Activated CD4-positive, alpha-beta memory T cell treated with anti-CD3 and anti-CD28 coated beads for 36 hours (primary cell): ENCODE measurements at regions not wholly inside any gene's neighbourhood (a gene's known extent, or its start where the extent isn't known, plus 50 kb on each side); places are given as distances from the start of the nearest gene placed in this dataset.

ENCODE experiments used
- CTCF ChIA-PET: fragments of 350-600 bp; sonication (Branson Sonifier 250); formaldehyde crosslinking; loops from one replicate; lab custom pipeline; 2021; ENCODE audit warnings: antibody characterized with exemption, inconsistent platforms; lab: Charles Lee
- POLR2A ChIA-PET: fragments of 350-600 bp; sonication (Branson Sonifier 250); formaldehyde crosslinking; loops from one replicate; lab custom pipeline; 2021; ENCODE audit warnings: antibody characterized with exemption; lab: Charles Lee
- DNase-seq: peaks from one replicate; pipeline ENCODE4 v3.0.0-alpha.2; 2020
- H3K27ac Mint-ChIP-seq: one replicate; pipeline ENCODE4 v1.8.0; 2021; ENCODE audit warnings: mixed read lengths
- H3K27me3 Mint-ChIP-seq: one replicate; pipeline ENCODE4 v1.8.0; 2021; ENCODE audit warnings: mixed read lengths
- H3K36me3 Mint-ChIP-seq: one replicate; pipeline ENCODE4 v1.8.0; 2021; ENCODE audit warnings: mixed read lengths
- H3K4me1 Mint-ChIP-seq: one replicate; pipeline ENCODE4 v1.8.0; 2021; ENCODE audit warnings: low read depth, mixed read lengths
- H3K4me3 Mint-ChIP-seq: one replicate; pipeline ENCODE4 v1.8.0; 2021; ENCODE audit warnings: mild to moderate bottlenecking, mixed read lengths
- H3K9me3 Mint-ChIP-seq: one replicate; pipeline ENCODE4 v1.8.0; 2021; ENCODE audit warnings: mixed read lengths
- intact Hi-C: fragments of 100-400 bp; cut with micrococcal nuclease; formaldehyde crosslinking; loops from one replicate; pipeline ENCODE4 v1.15.1; 2023

DNA sequence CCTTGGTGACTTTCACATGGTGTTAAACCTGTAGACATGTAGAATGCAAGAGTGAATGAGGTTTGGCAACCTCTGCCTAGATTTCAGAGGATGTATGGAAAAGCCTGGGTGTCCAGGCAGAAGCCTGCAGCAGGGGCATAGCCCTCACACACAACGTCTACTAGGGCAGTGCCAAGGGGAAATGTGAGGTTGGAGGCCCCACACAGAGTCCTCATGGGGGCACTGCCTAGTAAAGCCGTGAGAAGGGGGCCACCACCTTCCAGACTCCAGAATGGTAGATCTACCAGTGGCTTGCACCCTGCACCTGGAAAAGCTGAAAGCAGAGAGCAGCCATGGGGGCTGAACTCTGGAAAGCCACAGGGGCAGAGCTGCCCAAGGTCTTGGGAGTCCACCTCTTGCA lies 241.2 kb downstream of the KLF13 start:
- ChIA-PET POLR2A (no interaction called here), CTCF (no interaction called here)
- H3K9me3 Mint-ChIP-seq, result peaks cover 12% of the 10 kb centered on the region
- H3K27ac Mint-ChIP-seq, result no peak overlapping the region
- no peak overlapping the region for H3K4me3 Mint-ChIP-seq
- no peak for DNase-seq
- H3K27me3 Mint-ChIP-seq, result no peaks in the 10 kb centered on the region
- H3K4me1 Mint-ChIP-seq, result no peaks in the 10 kb centered on the region
- intact Hi-C loops, result no loop called here
- no peaks in the 10 kb centered on the region for H3K36me3 Mint-ChIP-seq

- H3K27me3 Mint-ChIP-seq, result no peaks in the 10 kb centered on the region
- POLR2A ChIA-PET, result no interaction called here
- intact Hi-C loops, result no loop called here
- no peak overlapping the region for H3K27ac Mint-ChIP-seq
- no peaks in the 10 kb centered on the region for H3K36me3 Mint-ChIP-seq
- CTCF ChIA-PET, result no interaction called here
- peaks cover 12% of the 10 kb centered on the region for H3K9me3 Mint-ChIP-seq
- no peaks in the 10 kb centered on the region for H3K4me1 Mint-ChIP-seq
- H3K4me3 Mint-ChIP-seq, result no peak overlapping the region
- DNase-seq, result no peak
These were observed 243.2 kb downstream of the KLF13 start for GRCh38 chr15:31569836-31570235.

DNA sequence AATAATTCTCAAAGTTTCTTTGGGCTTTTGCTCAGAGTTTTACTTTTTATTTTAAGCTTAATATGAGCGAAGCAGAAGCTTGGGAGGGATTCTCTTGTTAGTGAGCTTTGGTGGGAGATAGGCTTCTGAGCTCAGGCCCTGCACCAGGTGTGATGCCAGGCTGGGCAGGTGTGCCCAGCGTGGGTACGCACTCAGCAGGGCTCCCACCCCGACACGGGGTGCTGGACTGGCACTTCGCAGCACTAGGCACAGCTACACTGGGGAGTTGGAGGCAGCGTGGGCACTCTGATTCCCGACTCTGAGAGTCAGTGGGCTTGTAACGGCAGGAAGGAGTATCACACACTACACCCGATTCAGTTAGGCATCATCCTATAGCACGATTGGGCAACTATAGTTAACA lies 244.0 kb downstream of the KLF13 start:
- H3K9me3 Mint-ChIP-seq, result peaks cover 12% of the 10 kb centered on the region
- H3K27me3 Mint-ChIP-seq, result no peaks in the 10 kb centered on the region
- CTCF ChIA-PET, result no interaction called here
- intact Hi-C loops, result no loop called here
- H3K36me3 Mint-ChIP-seq, result no peaks in the 10 kb centered on the region
- no peak overlapping the region for H3K27ac Mint-ChIP-seq
- no peak overlapping the region for H3K4me3 Mint-ChIP-seq
- H3K4me1 Mint-ChIP-seq, result no peaks in the 10 kb centered on the region
- POLR2A ChIA-PET, result no interaction called here
- DNase-seq, result no peak

GRCh38 chr15:31571676-31572075 lies 245.0 kb downstream of the KLF13 start:
- no peak for DNase-seq
- Mint-ChIP-seq H3K27ac (no peak overlapping the region), H3K27me3 (no peaks in the 10 kb centered on the region), H3K4me3 (no peak overlapping the region), H3K9me3 (peaks cover 12% of the 10 kb centered on the region), H3K36me3 (no peaks in the 10 kb centered on the region), H3K4me1 (no peaks in the 10 kb centered on the region)
- CTCF ChIA-PET, result no interaction called here
- intact Hi-C loops, result no loop called here
- POLR2A ChIA-PET, result no interaction called here

- no peaks in the 10 kb centered on the region for H3K27me3 Mint-ChIP-seq
- H3K36me3 Mint-ChIP-seq, result no peaks in the 10 kb centered on the region
- H3K4me3 Mint-ChIP-seq, result no peak overlapping the region
- ChIA-PET POLR2A (no interaction called here), CTCF (no interaction called here)
- intact Hi-C loops, result no loop called here
- DNase-seq, result no peak
- no peaks in the 10 kb centered on the region for H3K4me1 Mint-ChIP-seq
- peaks cover under 1% of the 10 kb centered on the region for H3K9me3 Mint-ChIP-seq
- no peak overlapping the region for H3K27ac Mint-ChIP-seq
These were observed 247.1 kb downstream of the KLF13 start for GRCh38 chr15:31573759-31574158.

DNA sequence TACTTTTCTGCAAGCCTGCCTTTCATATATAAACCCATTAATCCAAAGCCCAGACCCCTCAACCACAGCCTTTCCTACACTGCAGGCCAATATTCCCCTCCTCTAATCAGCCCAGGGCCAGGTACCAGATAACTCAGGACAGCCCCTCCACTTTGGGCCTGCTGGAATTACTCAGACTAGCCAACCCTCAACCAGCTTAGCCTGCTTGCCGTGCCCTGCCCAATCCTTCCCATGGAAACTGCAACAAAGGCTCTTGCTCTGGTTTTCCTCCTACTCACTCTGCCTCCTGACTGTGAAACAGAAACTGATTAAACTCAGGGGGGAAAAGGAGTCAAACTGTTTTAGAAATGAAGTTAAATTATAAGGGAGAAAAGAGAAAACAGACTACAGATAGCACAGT lies 248.1 kb downstream of the KLF13 start:
- Mint-ChIP-seq H3K4me1 (no peaks in the 10 kb centered on the region), H3K27me3 (no peaks in the 10 kb centered on the region), H3K36me3 (no peaks in the 10 kb centered on the region), H3K4me3 (no peak overlapping the region), H3K27ac (no peak overlapping the region), H3K9me3 (no peaks in the 10 kb centered on the region)
- intact Hi-C loops, result no loop called here
- DNase-seq, result no peak
- POLR2A ChIA-PET, result no interaction called here
- CTCF ChIA-PET, result no interaction called here

DNA sequence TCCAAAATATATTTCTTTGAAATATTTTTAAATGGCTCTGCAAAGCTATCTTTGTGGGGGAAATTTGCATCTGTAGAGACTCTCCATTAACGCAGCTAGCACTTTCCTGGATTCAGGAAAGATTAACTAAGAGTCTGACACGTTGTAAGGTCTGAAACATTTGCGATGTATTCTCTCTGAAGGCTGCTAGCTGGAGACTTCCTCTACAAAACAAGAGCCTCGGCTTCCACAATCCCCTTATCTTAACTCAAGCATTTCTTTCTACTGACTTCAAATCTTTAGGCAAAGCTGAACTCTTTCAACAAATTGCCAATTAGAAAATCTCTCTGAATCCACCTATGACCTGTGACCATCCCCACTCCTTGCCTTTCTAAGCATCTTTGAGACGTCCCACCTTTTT lies 250.5 kb downstream of the KLF13 start:
- POLR2A ChIA-PET, result no interaction called here
- H3K27me3 Mint-ChIP-seq, result peaks cover 3% of the 10 kb centered on the region
- intact Hi-C loops, result no loop called here

DNA sequence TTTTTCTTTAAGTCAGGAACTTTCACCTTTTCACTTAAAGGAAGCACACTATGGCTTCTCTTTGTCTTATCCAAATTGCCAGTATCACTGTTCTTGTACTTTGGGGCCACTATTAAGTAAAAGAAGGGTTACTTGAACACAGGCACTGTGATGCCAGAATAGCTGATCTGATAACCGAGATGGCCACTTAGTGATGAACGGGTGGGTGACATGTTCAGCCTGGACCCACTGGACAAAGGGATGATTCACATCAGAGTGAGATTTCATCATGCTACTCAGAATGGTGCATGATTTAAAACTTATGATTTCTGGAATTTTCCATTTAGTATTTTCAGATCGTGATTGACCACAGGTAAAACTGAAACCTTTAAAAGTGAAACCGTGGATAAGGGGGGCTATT lies 252.6 kb downstream of the KLF13 start:
- Mint-ChIP-seq H3K27me3 (peaks cover 6% of the 10 kb centered on the region), H3K36me3 (no peaks in the 10 kb centered on the region), H3K9me3 (peaks cover 22% of the 10 kb centered on the region), H3K4me3 (no peak overlapping the region), H3K27ac (no peak overlapping the region), H3K4me1 (no peaks in the 10 kb centered on the region)
- no peak for DNase-seq
- POLR2A ChIA-PET, result no interaction called here
- intact Hi-C loops, result no loop called here
- CTCF ChIA-PET, result no interaction called here

More for the DNA sequence above, 250.5 kb downstream of the KLF13 start:
- no peak overlapping the region for H3K27ac Mint-ChIP-seq
- CTCF ChIA-PET, result no interaction called here
- no peaks in the 10 kb centered on the region for H3K4me1 Mint-ChIP-seq
- no peak overlapping the region for H3K4me3 Mint-ChIP-seq
- DNase-seq, result no peak
- peaks cover 12% of the 10 kb centered on the region for H3K9me3 Mint-ChIP-seq
- H3K36me3 Mint-ChIP-seq, result no peaks in the 10 kb centered on the region

DNA sequence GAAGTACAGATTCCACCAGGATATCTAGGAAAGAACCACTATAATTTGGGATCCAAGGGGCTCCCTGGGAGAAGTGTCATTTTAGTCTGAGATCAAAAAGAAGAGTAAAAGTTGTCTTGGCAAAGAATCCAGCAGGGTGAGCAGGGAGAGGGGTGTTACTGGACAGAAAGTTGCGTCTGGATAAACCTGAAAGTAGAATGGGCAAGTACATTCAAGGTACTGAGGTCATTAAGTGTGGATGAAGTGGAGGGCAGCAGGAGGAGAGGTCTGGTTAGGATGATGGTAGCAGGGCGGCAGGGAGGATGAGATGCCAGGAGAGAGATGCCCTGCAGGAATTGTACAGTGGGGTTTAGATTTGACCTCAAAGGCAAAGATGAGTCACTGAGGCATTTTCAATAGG lies 253.3 kb downstream of the KLF13 start:
- Mint-ChIP-seq H3K27ac (no peak overlapping the region), H3K9me3 (peaks cover 22% of the 10 kb centered on the region), H3K4me3 (no peak overlapping the region), H3K36me3 (no peaks in the 10 kb centered on the region), H3K27me3 (peaks cover 8% of the 10 kb centered on the region), H3K4me1 (no peaks in the 10 kb centered on the region)
- no peak for DNase-seq
- intact Hi-C loops, result no loop called here
- POLR2A ChIA-PET, result no interaction called here
- CTCF ChIA-PET, result no interaction called here

GRCh38 chr15:31584195-31584594 lies 257.6 kb downstream of the KLF13 start:
- peaks cover 13% of the 10 kb centered on the region for H3K27me3 Mint-ChIP-seq
- POLR2A ChIA-PET, result no interaction called here
- no peak overlapping the region for H3K27ac Mint-ChIP-seq
- H3K4me1 Mint-ChIP-seq, result no peaks in the 10 kb centered on the region
- H3K36me3 Mint-ChIP-seq, result no peaks in the 10 kb centered on the region
- peaks cover 22% of the 10 kb centered on the region for H3K9me3 Mint-ChIP-seq
- CTCF ChIA-PET, result no interaction called here
- H3K4me3 Mint-ChIP-seq, result no peak overlapping the region
- no peak for DNase-seq
- intact Hi-C loops, result no loop called here

DNA sequence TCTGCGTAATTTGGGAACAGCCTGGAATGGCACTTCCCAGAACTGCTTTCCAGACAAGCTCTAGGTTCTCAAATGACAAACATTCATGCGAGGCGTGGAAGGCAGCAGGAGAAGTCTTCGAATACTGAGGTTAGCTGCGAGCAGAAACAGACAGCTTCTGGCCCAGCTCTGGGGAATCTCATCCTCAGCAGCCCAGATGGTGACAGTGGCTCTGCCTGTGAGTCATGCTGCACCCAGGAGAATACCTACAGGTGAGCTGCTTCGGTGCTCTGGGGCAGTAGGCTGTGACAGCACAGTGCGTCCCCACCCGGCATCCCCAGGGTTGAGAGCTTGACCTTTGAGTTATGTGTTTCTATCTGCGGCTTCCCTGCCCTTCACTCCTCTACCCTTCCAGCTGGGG lies 258.6 kb downstream of the KLF13 start:
- Mint-ChIP-seq H3K27me3 (peaks cover 13% of the 10 kb centered on the region), H3K27ac (no peak overlapping the region), H3K4me3 (no peak overlapping the region), H3K36me3 (no peaks in the 10 kb centered on the region), H3K4me1 (no peaks in the 10 kb centered on the region), H3K9me3 (peaks cover 22% of the 10 kb centered on the region)
- POLR2A ChIA-PET, result no interaction called here
- intact Hi-C loops, result no loop called here
- CTCF ChIA-PET, result no interaction called here
- no peak for DNase-seq

GRCh38 chr15:31586841-31587240 lies 260.2 kb downstream of the KLF13 start:
- no peaks in the 10 kb centered on the region for H3K36me3 Mint-ChIP-seq
- H3K27me3 Mint-ChIP-seq, result peaks cover 12% of the 10 kb centered on the region
- intact Hi-C loops, result no loop called here
- H3K9me3 Mint-ChIP-seq, result peaks cover 13% of the 10 kb centered on the region
- no peak for DNase-seq
- H3K27ac Mint-ChIP-seq, result no peak overlapping the region
- CTCF ChIA-PET, result no interaction called here
- no peak overlapping the region for H3K4me3 Mint-ChIP-seq
- no peaks in the 10 kb centered on the region for H3K4me1 Mint-ChIP-seq
- POLR2A ChIA-PET, result no interaction called here

- intact Hi-C loops, result no loop called here
- POLR2A ChIA-PET, result no interaction called here
- Mint-ChIP-seq H3K4me3 (no peak overlapping the region), H3K27ac (no peak overlapping the region), H3K36me3 (no peaks in the 10 kb centered on the region), H3K9me3 (peaks cover 6% of the 10 kb centered on the region), H3K27me3 (peaks cover 7% of the 10 kb centered on the region), H3K4me1 (no peaks in the 10 kb centered on the region)
- CTCF ChIA-PET, result no interaction called here
- no peak for DNase-seq
These were observed 260.9 kb downstream of the KLF13 start for GRCh38 chr15:31587583-31587982.

GRCh38 chr15:31590609-31591008 lies 264.0 kb downstream of the KLF13 start:
- DNase-seq, result no peak
- POLR2A ChIA-PET, result no interaction called here
- intact Hi-C loops, result no loop called here
- CTCF ChIA-PET, result no interaction called here
- no peaks in the 10 kb centered on the region for H3K4me1 Mint-ChIP-seq
- H3K27ac Mint-ChIP-seq, result no peak overlapping the region
- H3K9me3 Mint-ChIP-seq, result no peaks in the 10 kb centered on the region
- peaks cover 4% of the 10 kb centered on the region for H3K27me3 Mint-ChIP-seq
- H3K36me3 Mint-ChIP-seq, result no peaks in the 10 kb centered on the region
- no peak overlapping the region for H3K4me3 Mint-ChIP-seq
